NCI-H2171 (cell line): ENCODE measurements at regions not wholly inside any gene's neighbourhood (a gene's known extent, or its start where the extent isn't known, plus 50 kb on each side); places are given as distances from the start of the nearest gene placed in this dataset.
A peak's percentile ranks its signal among the peaks of the same experiment; 100 is the strongest.

Experiments
- DNase-seq: peaks from one replicate; lab custom pipeline; 2025; lab: John Stamatoyannopoulos, UW

- DNase-seq = no peak
Observed at GRCh38 chr5:168202996-168203395, 88.4 kb upstream of the WWC1 start.

GRCh38 chr5:168204165-168204564 is 87.3 kb upstream of the WWC1 start:
- DNase-seq = no peak

GRCh38 chr5:168207450-168208029 is 83.9 kb upstream of the WWC1 start:
- no peak for DNase-seq

GRCh38 chr5:168209244-168209995 is 82.0 kb upstream of the WWC1 start:
- DNase-seq = no peak

- no peak for DNase-seq
Observed at GRCh38 chr5:168209997-168210396, 81.4 kb upstream of the WWC1 start.

- no peak for DNase-seq
Observed at GRCh38 chr5:168211245-168211644, 80.2 kb upstream of the WWC1 start.

GRCh38 chr5:168211936-168212335 is 79.5 kb upstream of the WWC1 start:
- no peak for DNase-seq

- no peak for DNase-seq
Observed at GRCh38 chr5:168214071-168214470, 77.4 kb upstream of the WWC1 start.

GRCh38 chr5:168214886-168215285 is 76.6 kb upstream of the WWC1 start:
- no peak for DNase-seq

GRCh38 chr5:168215646-168216045 is 75.8 kb upstream of the WWC1 start:
- no peak for DNase-seq

- DNase-seq = no peak
Observed at GRCh38 chr5:168216989-168217388, 74.5 kb upstream of the WWC1 start.

- DNase-seq = no peak
Observed at GRCh38 chr5:168217497-168217896, 73.9 kb upstream of the WWC1 start.

- no peak for DNase-seq
Observed at GRCh38 chr5:168218746-168219145, 72.7 kb upstream of the WWC1 start.

GRCh38 chr5:168219515-168220410 is 71.7 kb upstream of the WWC1 start:
- peak; percentile 4 for DNase-seq

GRCh38 chr5:168224085-168224484 is 67.4 kb upstream of the WWC1 start:
- DNase-seq = no peak

GRCh38 chr5:168226012-168226411 is 65.4 kb upstream of the WWC1 start:
- no peak for DNase-seq

GRCh38 chr5:168227001-168227400 is 64.4 kb upstream of the WWC1 start:
- DNase-seq = no peak

- no peak for DNase-seq
Observed at GRCh38 chr5:168227973-168228615, 63.4 kb upstream of the WWC1 start.

- no peak for DNase-seq
Observed at GRCh38 chr5:168228668-168229067, 62.8 kb upstream of the WWC1 start.

- no peak for DNase-seq
Observed at GRCh38 chr5:168234133-168234532, 57.3 kb upstream of the WWC1 start.

GRCh38 chr5:168238463-168238862 is 53.0 kb upstream of the WWC1 start:
- no peak for DNase-seq

GRCh38 chr5:168239325-168239724 is 52.1 kb upstream of the WWC1 start:
- DNase-seq = no peak
